ENCODE measurements at regions not wholly inside any gene's neighbourhood (a gene's known extent, or its start where the extent isn't known, plus 50 kb on each side); places are given as distances from the start of the nearest gene placed in this dataset.
"Not testable (repeated sequence)": the region's sequence is repeated elsewhere in the genome, so short reads cannot be mapped to it uniquely, and the experiment has no call there.

- TF ChIP-seq CTCF (conservative IDR thresholded peaks at IDR 0.05; ENCODE audit: low read depth, low read length): no peak
- H3K4me3 ChIP-seq (ENCODE audit: low read depth, low read length): no peak overlapping the region
- no peak for DNase-seq (ENCODE audit: low read depth)
These were observed 148.9 kb upstream of the FGF16 start for GRCh38 chrX:77298296-77298695.

- no peak for DNase-seq (ENCODE audit: low read depth)
- no peak overlapping the region for H3K4me3 ChIP-seq (ENCODE audit: low read depth, low read length)
- no peak for TF ChIP-seq CTCF (conservative IDR thresholded peaks at IDR 0.05; ENCODE audit: low read depth, low read length)
These were observed 148.4 kb upstream of the FGF16 start for GRCh38 chrX:77298790-77299189.

GRCh38 chrX:77299549-77299948, 147.6 kb upstream of the FGF16 start:
- TF ChIP-seq CTCF (conservative IDR thresholded peaks at IDR 0.05; ENCODE audit: low read depth, low read length): no peak
- DNase-seq (ENCODE audit: low read depth): no peak
- no peak overlapping the region for H3K4me3 ChIP-seq (ENCODE audit: low read depth, low read length)

- no peak overlapping the region for H3K4me3 ChIP-seq (ENCODE audit: low read depth, low read length)
- TF ChIP-seq CTCF (conservative IDR thresholded peaks at IDR 0.05; ENCODE audit: low read depth, low read length): no peak
- DNase-seq (ENCODE audit: low read depth): no peak
These were observed 105.2 kb upstream of the FGF16 start for GRCh38 chrX:77342004-77342403.

- TF ChIP-seq CTCF (conservative IDR thresholded peaks at IDR 0.05; ENCODE audit: low read depth, low read length): no peak
- H3K4me3 ChIP-seq (ENCODE audit: low read depth, low read length): no peak overlapping the region
These were observed 100.3 kb upstream of the FGF16 start for GRCh38 chrX:77346859-77347258.

GRCh38 chrX:77347572-77347971, 99.6 kb upstream of the FGF16 start:
- DNase-seq (ENCODE audit: low read depth): peak; percentile 2
- TF ChIP-seq CTCF (conservative IDR thresholded peaks at IDR 0.05; ENCODE audit: low read depth, low read length): no peak
- no peak overlapping the region for H3K4me3 ChIP-seq (ENCODE audit: low read depth, low read length)

More at GRCh38 chrX:77346859-77347258, 100.3 kb upstream of the FGF16 start:
- DNase-seq (ENCODE audit: low read depth): no peak

- TF ChIP-seq CTCF (conservative IDR thresholded peaks at IDR 0.05; ENCODE audit: low read depth, low read length): no peak
- DNase-seq (ENCODE audit: low read depth): no peak
- H3K4me3 ChIP-seq (ENCODE audit: low read depth, low read length): no peak overlapping the region
These were observed 57.3 kb upstream of the FGF16 start for GRCh38 chrX:77389891-77390290.

GRCh38 chrX:77390365-77390764, 56.8 kb upstream of the FGF16 start:
- H3K4me3 ChIP-seq (ENCODE audit: low read depth, low read length); DNase-seq (ENCODE audit: low read depth): not testable (repeated sequence)
